Left ventricle myocardium superior (tissue), 1 donor: ENCODE measurements at regions not wholly inside any gene's neighbourhood (a gene's known extent, or its start where the extent isn't known, plus 50 kb on each side); places are given as distances from the start of the nearest gene placed in this dataset.
"Not testable (repeated sequence)": the region's sequence is repeated elsewhere in the genome, so short reads cannot be mapped to it uniquely, and the experiment has no call there.

ENCODE experiments used
- ATAC-seq: fragments of 200-7000 bp; cut with Tn5 transposase; one replicate; pipeline ENCODE4 v1.9.1; 2020; ENCODE audit warnings: mild to moderate bottlenecking, moderate library complexity
- DNase-seq: peaks from one replicate; pipeline ENCODE4 v3.0.0-alpha.2; 2020
- intact Hi-C: fragments of 100-400 bp; cut with micrococcal nuclease; formaldehyde crosslinking; loops from one replicate; pipeline ENCODE4 v1.11.0; 2022
- donor health status: DM: no; HTN: yes; CAD: no; lungs with severe emphysema.

GRCh38 chr17:70736375-70736957 is 567.1 kb downstream of the KCNJ2 start:
- ATAC-seq, result no peak
- intact Hi-C loops, result no loop called here

DNA sequence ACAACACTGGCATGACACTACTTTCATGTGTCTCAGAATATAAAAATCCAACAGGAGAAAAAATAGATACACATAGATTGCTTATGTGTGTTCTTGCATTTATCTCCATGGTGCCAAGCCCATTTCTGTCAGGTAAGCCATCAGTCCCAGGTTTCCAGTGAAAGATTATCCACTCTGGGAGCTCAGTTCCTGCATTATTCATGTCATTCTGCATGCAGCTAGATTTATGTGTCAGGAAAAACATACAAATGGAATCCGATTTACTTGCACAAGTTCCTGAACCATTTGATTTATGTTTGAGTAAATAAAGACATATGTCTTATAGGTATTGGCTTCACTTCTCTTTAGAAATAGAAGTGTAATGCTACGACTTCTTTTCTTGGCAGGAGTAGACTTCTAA is 569.7 kb downstream of the KCNJ2 start:
- ATAC-seq (no peak), DNase-seq (no peak)
- intact Hi-C loops, result no loop called here

More at GRCh38 chr17:70736375-70736957, 567.1 kb downstream of the KCNJ2 start:
- DNase-seq, result no peak

GRCh38 chr17:70746574-70746973 is 577.2 kb downstream of the KCNJ2 start:
- ATAC-seq, DNase-seq, intact Hi-C loops: not testable (repeated sequence)

- ATAC-seq (no peak), DNase-seq (no peak)
- intact Hi-C loops, result no loop called here
Measured at GRCh38 chr17:70750983-70751382, 581.7 kb downstream of the KCNJ2 start.

GRCh38 chr17:70752461-70752860 is 583.1 kb downstream of the KCNJ2 start:
- intact Hi-C loops, ATAC-seq, DNase-seq: not testable (repeated sequence)

- ATAC-seq, result no peak
- DNase-seq, result no peak
- intact Hi-C loops, result no loop called here
Measured at GRCh38 chr17:70752966-70753467, 583.7 kb downstream of the KCNJ2 start.

GRCh38 chr17:70763018-70763417 is 593.7 kb downstream of the KCNJ2 start:
- no peak for ATAC-seq
- intact Hi-C loops, result no loop called here

DNA sequence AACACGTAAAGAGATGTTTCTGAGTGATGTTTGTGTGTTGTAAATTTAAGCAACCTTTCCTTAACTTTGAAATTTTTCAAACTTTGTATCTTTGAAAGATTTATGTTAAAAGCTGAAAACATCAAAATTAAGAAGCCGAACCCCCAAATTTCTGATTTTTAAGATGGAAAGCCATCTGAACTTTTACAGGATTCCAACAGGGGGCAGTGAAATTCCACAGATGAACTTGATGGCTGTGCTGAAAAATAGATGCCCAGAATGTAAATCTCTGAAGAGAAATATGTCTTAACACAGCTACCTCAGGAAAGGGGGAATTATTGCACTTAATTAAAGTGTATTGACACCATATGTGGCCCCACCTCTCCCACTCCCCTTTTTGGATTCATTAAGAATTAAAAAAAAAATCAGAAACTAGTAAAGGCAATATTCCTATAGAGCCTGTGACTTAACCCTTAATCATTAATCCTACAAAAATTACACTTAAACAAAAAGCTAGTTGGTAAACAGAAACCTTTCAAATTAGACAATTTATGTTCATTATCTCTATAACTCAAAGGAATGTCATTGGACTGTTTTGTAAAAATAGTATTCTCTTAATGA is 597.9 kb downstream of the KCNJ2 start:
- intact Hi-C loops, result no loop called here
- DNase-seq (no peak), ATAC-seq (no peak)

More at GRCh38 chr17:70763018-70763417, 593.7 kb downstream of the KCNJ2 start:
- no peak for DNase-seq

- DNase-seq, result no peak
- intact Hi-C loops, result no loop called here
- ATAC-seq, result no peak
Measured at GRCh38 chr17:70769956-70770355, 600.6 kb downstream of the KCNJ2 start.

DNA sequence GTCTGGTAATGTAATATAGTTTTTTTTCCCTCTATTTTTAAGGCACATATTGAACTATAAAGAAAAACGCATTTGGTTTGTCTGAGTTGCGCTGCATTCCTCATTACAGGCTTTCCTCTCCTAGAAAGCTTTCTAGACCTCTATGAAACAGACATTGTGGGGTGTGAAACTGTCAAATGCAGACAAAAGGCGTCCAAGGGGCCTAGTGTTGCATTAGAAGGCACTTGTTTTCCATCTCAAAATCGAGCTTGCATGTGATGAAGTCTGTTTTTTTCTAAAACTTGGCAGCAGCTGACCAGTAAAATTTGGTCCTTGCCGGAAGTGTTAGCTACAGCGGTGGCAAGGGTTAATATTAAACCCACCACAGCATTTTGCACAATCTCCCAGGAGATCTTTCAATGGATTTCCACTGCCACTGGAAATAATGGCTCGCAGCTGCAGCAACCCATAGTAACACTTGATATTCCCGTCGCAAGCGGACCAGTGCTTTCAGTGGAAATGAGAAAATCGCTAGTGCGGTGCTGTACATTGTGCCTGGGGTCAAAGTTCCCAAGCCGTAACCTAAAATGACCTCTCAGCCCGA is 602.6 kb downstream of the KCNJ2 start:
- DNase-seq (no peak), ATAC-seq (no peak)
- intact Hi-C loops, result no loop called here

DNA sequence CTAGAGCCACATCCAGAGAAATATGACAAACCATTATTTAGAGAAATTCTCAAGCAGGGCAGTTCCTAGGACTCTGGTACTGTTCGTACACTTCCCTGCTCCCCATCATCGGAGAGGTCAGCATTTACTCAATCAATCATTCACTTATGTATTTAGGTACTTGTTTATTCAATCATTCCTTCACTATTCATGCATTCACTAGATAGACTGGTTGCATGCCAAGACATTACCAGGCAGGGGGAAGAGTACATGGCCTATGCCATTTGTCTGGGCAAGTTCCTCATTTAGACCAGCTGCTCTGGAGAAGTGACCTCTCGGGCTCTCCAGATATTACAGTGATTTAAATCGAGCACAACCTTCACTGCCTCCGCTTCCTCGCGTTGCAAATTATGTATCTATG is 603.4 kb downstream of the KCNJ2 start:
- no peak for DNase-seq
- ATAC-seq, result no peak
- intact Hi-C loops, result no loop called here

DNA sequence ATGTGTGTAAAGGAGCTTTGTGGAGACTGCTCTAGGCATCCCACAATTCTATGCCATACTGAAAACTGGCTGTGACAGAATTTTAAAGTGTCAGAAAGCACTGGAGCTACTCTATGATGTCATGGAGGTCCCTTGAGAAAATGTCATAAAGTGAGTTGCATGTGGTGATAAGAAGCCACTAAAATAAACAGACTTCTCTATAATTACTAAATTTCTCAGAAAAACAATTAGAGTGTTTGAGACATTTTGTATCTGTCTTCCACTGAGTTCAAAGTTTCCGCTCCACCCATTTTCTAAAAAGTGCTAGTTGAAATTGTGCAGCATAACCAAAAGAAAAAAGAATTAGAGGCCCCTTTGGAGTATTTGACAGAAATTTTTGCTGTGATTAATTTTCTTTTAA is 603.9 kb downstream of the KCNJ2 start:
- ATAC-seq (no peak), DNase-seq (no peak)
- intact Hi-C loops, result no loop called here

- DNase-seq (no peak), ATAC-seq (no peak)
Measured at GRCh38 chr17:70774339-70775117, 605.2 kb downstream of the KCNJ2 start.

GRCh38 chr17:70775679-70776078 is 606.3 kb downstream of the KCNJ2 start:
- intact Hi-C loops, result no loop called here
- no peak for ATAC-seq
- no peak for DNase-seq

More at GRCh38 chr17:70774339-70775117, 605.2 kb downstream of the KCNJ2 start:
- intact Hi-C loops, result no loop called here

DNA sequence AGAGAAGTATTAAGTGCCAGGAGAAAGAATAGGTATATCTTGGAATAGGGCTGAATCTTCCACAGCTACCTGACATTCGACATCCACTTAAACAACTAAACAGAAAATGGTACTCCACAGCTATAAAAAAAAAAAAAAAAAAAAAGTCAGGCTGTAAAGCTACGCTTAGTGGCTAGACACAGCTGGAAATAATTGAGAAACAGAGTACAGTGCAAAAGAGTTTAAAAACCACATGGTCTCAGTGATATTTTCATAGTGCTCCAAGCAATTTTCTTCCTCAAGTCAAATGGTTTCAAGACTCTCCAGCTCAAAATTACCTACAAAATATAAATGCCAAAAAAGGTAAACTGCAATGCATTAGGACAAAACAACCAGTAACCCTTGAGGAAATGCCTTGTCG is 607.1 kb downstream of the KCNJ2 start:
- DNase-seq, result no peak
- intact Hi-C loops, result no loop called here
- no peak for ATAC-seq

GRCh38 chr17:70780031-70780430 is 610.7 kb downstream of the KCNJ2 start:
- intact Hi-C loops, result no loop called here
- no peak for DNase-seq
- no peak for ATAC-seq

- no peak for DNase-seq
- no peak for ATAC-seq
- intact Hi-C loops, result no loop called here
Measured at GRCh38 chr17:70786081-70786480, 616.7 kb downstream of the KCNJ2 start.

- DNase-seq (no peak), ATAC-seq (no peak)
- intact Hi-C loops, result no loop called here
Measured at GRCh38 chr17:70787721-70788300, 618.5 kb downstream of the KCNJ2 start.

DNA sequence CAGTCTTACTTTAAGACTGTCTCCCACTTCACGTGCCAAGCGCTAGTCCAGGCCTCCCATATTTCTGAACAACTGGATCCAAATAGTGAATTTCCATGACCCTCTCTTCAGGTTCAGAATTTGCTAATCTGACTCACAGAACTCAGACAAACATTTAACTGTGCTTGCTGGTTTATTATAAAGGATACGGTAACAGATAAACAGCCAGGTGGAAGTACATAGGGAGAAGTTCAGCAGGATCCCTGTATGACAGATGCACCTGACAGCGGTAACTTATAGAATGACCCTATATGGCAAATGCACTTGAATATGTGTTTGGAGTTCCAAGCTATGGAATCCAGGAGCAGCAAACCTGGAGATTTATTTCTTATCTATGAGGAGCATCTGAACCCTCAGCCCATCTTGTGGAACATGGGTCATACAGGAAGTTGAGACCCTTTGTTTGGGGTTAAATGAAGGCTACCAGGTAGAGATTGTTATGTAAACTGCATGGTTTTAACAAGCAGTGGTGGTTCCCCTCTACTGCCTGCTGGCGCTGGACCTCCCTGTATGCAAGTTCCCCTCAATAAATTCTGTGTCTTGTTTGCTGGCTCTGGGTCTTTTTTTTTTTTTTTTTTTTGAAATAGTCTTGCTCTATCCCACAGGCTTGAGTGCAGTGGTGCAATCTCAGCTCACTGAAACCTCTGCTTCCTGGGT is 622.6 kb downstream of the KCNJ2 start:
- DNase-seq (no peak), ATAC-seq (no peak)
- intact Hi-C loops, result no loop called here
